ENCODE measurements at regions not wholly inside any gene's neighbourhood (a gene's known extent, or its start where the extent isn't known, plus 50 kb on each side); places are given as distances from the start of the nearest gene placed in this dataset.

- Histone ChIP-seq H3K4me3 (ENCODE audit: low read depth, low read length) (no peak overlapping the region), H3K9me3 (ENCODE audit: control insufficient read depth, insufficient read depth, low read depth, low read length) (no peaks in the 10 kb centered on the region), H3K36me3 (ENCODE audit: control insufficient read depth in 2 of 2, insufficient read depth in 1 of 2, low read length in 2 of 2) (no peaks in the 10 kb centered on the region), H3K27ac (ENCODE audit: extremely low read depth, low read depth, low read length) (no peak overlapping the region), H3K4me1 (ENCODE audit: control insufficient read depth, insufficient read depth, low read length) (no peaks in the 10 kb centered on the region)
- ChIA-PET POLR2A (no interaction called here), CTCF (interaction anchor here (0.6 kb wide), 2 partner anchors 117 to 125 kb away, joined by 3 to 5 read pairs; no protein-coding TSS in a partner anchor)
- TF ChIP-seq ZNF768 (tag by site-specific recombination; IDR thresholded peaks at IDR 0.05) (no peak), ZNF621 (tag by site-specific recombination; IDR thresholded peaks at IDR 0.05) (no peak), ZNF610 (tag by site-specific recombination; IDR thresholded peaks at IDR 0.05; ENCODE audit: borderline replicate concordance) (no peak), ZNF792 (tag by site-specific recombination; IDR thresholded peaks at IDR 0.05) (no peak), ZNF530 (tag by site-specific recombination; IDR thresholded peaks at IDR 0.05; ENCODE audit: low read depth) (no peak), ZNF341 (tag by site-specific recombination; IDR thresholded peaks at IDR 0.05; ENCODE audit: low read depth) (no peak), GFI1B (tag by site-specific recombination; IDR thresholded peaks at IDR 0.05) (no peak), TCF7L2 (IDR thresholded peaks at IDR 0.05; ENCODE audit: borderline replicate concordance, low read depth, low read length) (no peak), ZNF555 (tag by site-specific recombination; conservative IDR thresholded peaks at IDR 0.05) (no peak), PRDM1 (tag by site-specific recombination; IDR thresholded peaks at IDR 0.05) (no peak), SALL2 (tag by site-specific recombination; IDR thresholded peaks at IDR 0.05; ENCODE audit: borderline replicate concordance) (no peak), ZNF426 (tag by site-specific recombination; IDR thresholded peaks at IDR 0.05) (no peak), ZBTB17 (tag by site-specific recombination; IDR thresholded peaks at IDR 0.05) (no peak), KLF17 (tag by site-specific recombination; IDR thresholded peaks at IDR 0.05) (no peak)
- TF ChIP-seq, protein P1, sequence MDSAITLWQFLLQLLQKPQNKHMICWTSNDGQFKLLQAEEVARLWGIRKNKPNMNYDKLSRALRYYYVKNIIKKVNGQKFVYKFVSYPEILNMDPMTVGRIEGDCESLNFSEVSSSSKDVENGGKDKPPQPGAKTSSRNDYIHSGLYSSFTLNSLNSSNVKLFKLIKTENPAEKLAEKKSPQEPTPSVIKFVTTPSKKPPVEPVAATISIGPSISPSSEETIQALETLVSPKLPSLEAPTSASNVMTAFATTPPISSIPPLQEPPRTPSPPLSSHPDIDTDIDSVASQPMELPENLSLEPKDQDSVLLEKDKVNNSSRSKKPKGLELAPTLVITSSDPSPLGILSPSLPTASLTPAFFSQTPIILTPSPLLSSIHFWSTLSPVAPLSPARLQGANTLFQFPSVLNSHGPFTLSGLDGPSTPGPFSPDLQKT (IDR thresholded peaks at IDR 0.05; ENCODE audit: borderline replicate concordance, low read depth, low read length) = no peak
- TF ChIP-seq, protein P2, sequence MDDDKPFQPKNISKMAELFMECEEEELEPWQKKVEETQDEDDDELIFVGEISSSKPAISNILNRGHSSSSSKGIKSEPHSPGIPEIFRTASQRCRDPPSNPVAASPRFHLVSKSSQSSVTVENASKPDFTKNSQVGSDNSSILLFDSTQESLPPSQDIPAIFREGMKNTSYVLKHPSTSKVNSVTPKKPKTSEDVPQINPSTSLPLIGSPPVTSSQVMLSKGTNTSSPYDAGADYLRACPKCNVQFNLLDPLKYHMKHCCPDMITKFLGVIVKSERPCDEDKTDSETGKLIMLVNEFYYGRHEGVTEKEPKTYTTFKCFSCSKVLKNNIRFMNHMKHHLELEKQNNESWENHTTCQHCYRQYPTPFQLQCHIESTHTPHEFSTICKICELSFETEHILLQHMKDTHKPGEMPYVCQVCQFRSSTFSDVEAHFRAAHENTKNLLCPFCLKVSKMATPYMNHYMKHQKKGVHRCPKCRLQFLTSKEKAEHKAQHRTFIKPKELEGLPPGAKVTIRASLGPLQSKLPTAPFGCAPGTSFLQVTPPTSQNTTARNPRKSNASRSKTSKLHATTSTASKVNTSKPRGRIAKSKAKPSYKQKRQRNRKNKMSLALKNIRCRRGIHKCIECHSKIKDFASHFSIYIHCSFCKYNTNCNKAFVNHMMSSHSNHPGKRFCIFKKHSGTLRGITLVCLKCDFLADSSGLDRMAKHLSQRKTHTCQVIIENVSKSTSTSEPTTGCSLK (tag by site-specific recombination; IDR thresholded peaks at IDR 0.05) = no peak
These were observed 265.4 kb upstream of the NUDT12 start for GRCh38 chr5:103827976-103828375.

DNA sequence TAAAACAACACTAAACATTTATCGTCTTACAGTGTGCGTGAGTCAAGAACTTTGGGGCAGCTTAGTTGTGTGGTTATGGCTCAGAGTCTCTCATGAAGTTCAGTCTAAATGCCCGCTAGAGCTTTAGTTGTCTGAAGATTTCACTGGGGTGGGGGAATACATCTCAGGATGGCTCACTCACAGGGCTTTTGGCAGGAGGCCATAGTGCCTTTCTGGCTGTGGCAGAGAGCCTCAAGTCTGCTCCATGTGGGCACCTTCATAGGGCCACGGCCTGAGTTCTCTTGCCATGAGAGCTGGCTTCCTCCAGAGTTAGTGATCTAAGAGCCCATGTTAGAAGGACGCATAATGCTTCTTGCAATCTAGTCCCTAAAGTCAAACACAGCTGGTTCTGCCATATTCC lies 258.8 kb upstream of the NUDT12 start:
- no peak overlapping the region for H3K4me3 ChIP-seq (ENCODE audit: low read depth, low read length)
- TF ChIP-seq ZNF138 (tag by site-specific recombination; IDR thresholded peaks at IDR 0.05; ENCODE audit: borderline replicate concordance) (no peak), PATZ1 (tag by site-specific recombination; IDR thresholded peaks at IDR 0.05) (no peak), ZNF777 (tag by site-specific recombination; IDR thresholded peaks at IDR 0.05; ENCODE audit: borderline replicate concordance) (no peak), REPIN1 (tag by site-specific recombination; IDR thresholded peaks at IDR 0.05; ENCODE audit: low read depth) (no peak), BCL11B (tag by site-specific recombination; IDR thresholded peaks at IDR 0.05; ENCODE audit: low read depth) (no peak)
- no peaks in the 10 kb centered on the region for H3K4me1 ChIP-seq (ENCODE audit: control insufficient read depth, insufficient read depth, low read length)
- ChIA-PET POLR2A (no interaction called here), CTCF (interaction anchor here (0.7 to 2.3 kb wide), 3 partner anchors 8 to 273 kb away, joined by 4 to 10 read pairs (median 5); no protein-coding TSS in a partner anchor)
- H3K36me3 ChIP-seq (ENCODE audit: control insufficient read depth in 2 of 2, insufficient read depth in 1 of 2, low read length in 2 of 2) = no peaks in the 10 kb centered on the region
- H3K9me3 ChIP-seq (ENCODE audit: control insufficient read depth, insufficient read depth, low read depth, low read length) = no peaks in the 10 kb centered on the region
- no peak overlapping the region for H3K27ac ChIP-seq (ENCODE audit: extremely low read depth, low read depth, low read length)

Measured in HEK293 (cell line).